Caco-2 (cell line): ENCODE measurements at regions not wholly inside any gene's neighbourhood (a gene's known extent, or its start where the extent isn't known, plus 50 kb on each side); places are given as distances from the start of the nearest gene placed in this dataset.
"Not testable (repeated sequence)": the region's sequence is repeated elsewhere in the genome, so short reads cannot be mapped to it uniquely, and the experiment has no call there.

Source experiments
- BruUV-seq: library from RNA; stranded (reverse); fragments of 400-500 nt; replicated peaks from 2 replicates; lab custom pipeline; 2021; lab: Mats Ljungman, UMichigan
- CTCF ChIA-PET: fragments of 300-600 bp; sonication (Branson Sonifier 250); formaldehyde crosslinking; loops from one replicate; lab custom pipeline; 2022; ENCODE audit warnings: antibody characterized with exemption; lab: Charles Lee
- POLR2A ChIA-PET: fragments of 300-600 bp; sonication (Branson Sonifier 250); formaldehyde crosslinking; loops from one replicate; lab custom pipeline; 2022; ENCODE audit warnings: antibody characterized with exemption; lab: Charles Lee
- DNase-seq, 2 experiments: peaks; one replicate each; pipeline versions ENCODE4 v3.0.0 to v3.0.0-alpha.2; 2020 to 2022
- H3K27me3 ChIP-seq: replicated peaks from 2 replicates; pipeline ENCODE4 v1.6.0; 2011; ENCODE audit warnings: low read length; ENCODE audit not compliant: control insufficient read depth, insufficient read depth
- H3K36me3 ChIP-seq: 2 replicates; pipeline ENCODE4 v1.5.1; 2011; ENCODE audit warnings: low read length; ENCODE audit not compliant: control insufficient read depth, insufficient read depth
- H3K4me1 ChIP-seq: fragments of 250-450 bp; sonication (Bioruptor Pico); 2 replicates; pipeline ENCODE4 v1.5.1; 2020; ENCODE audit warnings: mild to moderate bottlenecking
- H3K4me3 ChIP-seq: 2 replicates; pipeline ENCODE4 v1.5.1; 2011; ENCODE audit warnings: low read depth, mild to moderate bottlenecking, control low read depth, low read length
- H3K9me3 ChIP-seq: fragments of 250-450 bp; sonication (Bioruptor Pico); 2 replicates; pipeline ENCODE4 v1.5.1; 2020; ENCODE audit warnings: mild to moderate bottlenecking, moderate library complexity
- H3K27ac Mint-ChIP-seq: one replicate; pipeline ENCODE4 v1.8.0; 2022; ENCODE audit warnings: mixed read lengths; ENCODE audit not compliant: unreplicated experiment
- H3K27me3 Mint-ChIP-seq: one replicate; pipeline ENCODE4 v1.8.0; 2022; ENCODE audit warnings: mixed read lengths; ENCODE audit not compliant: insufficient read depth, unreplicated experiment
- H3K36me3 Mint-ChIP-seq: one replicate; pipeline ENCODE4 v1.8.0; 2022; ENCODE audit warnings: mild to moderate bottlenecking, mixed read lengths; ENCODE audit not compliant: insufficient read depth, unreplicated experiment
- H3K4me1 Mint-ChIP-seq: one replicate; pipeline ENCODE4 v1.8.0; 2022; ENCODE audit warnings: low read depth, mixed read lengths; ENCODE audit not compliant: unreplicated experiment
- H3K4me3 Mint-ChIP-seq: one replicate; pipeline ENCODE4 v1.8.0; 2022; ENCODE audit warnings: mild to moderate bottlenecking, moderate library complexity, mixed read lengths; ENCODE audit not compliant: unreplicated experiment
- H3K9me3 Mint-ChIP-seq: one replicate; pipeline ENCODE4 v1.8.0; 2022; ENCODE audit warnings: mixed read lengths; ENCODE audit not compliant: unreplicated experiment
- intact Hi-C: fragments of 100-400 bp; cut with micrococcal nuclease; formaldehyde crosslinking; loops from one replicate; pipeline ENCODE4 v1.10.0; 2022; ENCODE audit not compliant: unreplicated experiment
- TF ChIP-seq, protein P1 (sequence below), 2 experiments: fragments of 200-600 bp in 1 of 2; IDR thresholded peaks; 1 replicate in 1 of 2; 2 replicates in 1 of 2; pipeline versions ENCODE4 v1.5.1 to v1.8.0; 2011 to 2022; ENCODE audit warnings: antibody characterized with exemption in 1 of 2, control low read depth in 1 of 2, inconsistent platforms in 1 of 2, low read depth in 1 of 2, low read length in 1 of 2, mild to moderate bottlenecking in 1 of 2, moderate library complexity in 1 of 2; ENCODE audit not compliant: insufficient read depth in 1 of 2, severe bottlenecking in 1 of 2, unreplicated experiment in 1 of 2

DNA sequence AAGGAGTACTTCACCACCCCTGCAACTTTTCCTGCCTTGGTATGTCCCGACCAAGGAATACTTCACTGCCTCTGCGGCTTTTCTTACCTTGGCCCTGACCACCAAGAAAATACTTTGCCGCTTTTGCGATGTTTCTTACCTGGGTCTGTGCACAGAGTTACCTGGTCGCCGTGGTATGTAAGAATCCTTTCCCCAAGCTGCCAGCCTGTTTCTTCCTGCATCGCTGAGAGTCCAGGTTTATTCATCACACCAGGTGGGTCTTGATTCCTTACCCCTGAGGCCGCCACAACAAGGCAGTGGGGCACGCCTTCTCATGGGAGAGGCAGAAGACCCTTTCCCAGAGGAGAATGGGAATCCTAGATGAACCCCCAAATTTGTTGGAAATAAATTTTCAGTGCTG is 511.3 kb downstream of the EDEM1 start:
- H3K36me3 ChIP-seq, result no peaks in the 10 kb centered on the region
- no peaks in the 10 kb centered on the region for H3K9me3 ChIP-seq
- Mint-ChIP-seq H3K27me3 (no peaks in the 10 kb centered on the region), H3K9me3 (peaks cover 12% of the 10 kb centered on the region), H3K27ac (no peak overlapping the region), H3K36me3 (no peaks in the 10 kb centered on the region), H3K4me1 (no peaks in the 10 kb centered on the region), H3K4me3 (no peak overlapping the region)
- TF ChIP-seq, protein P1, sequence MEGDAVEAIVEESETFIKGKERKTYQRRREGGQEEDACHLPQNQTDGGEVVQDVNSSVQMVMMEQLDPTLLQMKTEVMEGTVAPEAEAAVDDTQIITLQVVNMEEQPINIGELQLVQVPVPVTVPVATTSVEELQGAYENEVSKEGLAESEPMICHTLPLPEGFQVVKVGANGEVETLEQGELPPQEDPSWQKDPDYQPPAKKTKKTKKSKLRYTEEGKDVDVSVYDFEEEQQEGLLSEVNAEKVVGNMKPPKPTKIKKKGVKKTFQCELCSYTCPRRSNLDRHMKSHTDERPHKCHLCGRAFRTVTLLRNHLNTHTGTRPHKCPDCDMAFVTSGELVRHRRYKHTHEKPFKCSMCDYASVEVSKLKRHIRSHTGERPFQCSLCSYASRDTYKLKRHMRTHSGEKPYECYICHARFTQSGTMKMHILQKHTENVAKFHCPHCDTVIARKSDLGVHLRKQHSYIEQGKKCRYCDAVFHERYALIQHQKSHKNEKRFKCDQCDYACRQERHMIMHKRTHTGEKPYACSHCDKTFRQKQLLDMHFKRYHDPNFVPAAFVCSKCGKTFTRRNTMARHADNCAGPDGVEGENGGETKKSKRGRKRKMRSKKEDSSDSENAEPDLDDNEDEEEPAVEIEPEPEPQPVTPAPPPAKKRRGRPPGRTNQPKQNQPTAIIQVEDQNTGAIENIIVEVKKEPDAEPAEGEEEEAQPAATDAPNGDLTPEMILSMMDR (IDR thresholded peaks at IDR 0.05; ENCODE audit: insufficient read depth in 1 of 2, low read depth in 1 of 2, low read length in 1 of 2, severe bottlenecking in 1 of 2, unreplicated experiment in 1 of 2), result no peak
- intact Hi-C loops, result no loop called here
- ChIA-PET POLR2A (no interaction called here), CTCF (no interaction called here)
- no peaks in the 10 kb centered on the region for H3K4me1 ChIP-seq
- no peak overlapping the region for H3K4me3 ChIP-seq
- H3K27me3 ChIP-seq, result no peaks in the 10 kb centered on the region
- DNase-seq, result no peak
- no TSS peak for BruUV-seq

DNA sequence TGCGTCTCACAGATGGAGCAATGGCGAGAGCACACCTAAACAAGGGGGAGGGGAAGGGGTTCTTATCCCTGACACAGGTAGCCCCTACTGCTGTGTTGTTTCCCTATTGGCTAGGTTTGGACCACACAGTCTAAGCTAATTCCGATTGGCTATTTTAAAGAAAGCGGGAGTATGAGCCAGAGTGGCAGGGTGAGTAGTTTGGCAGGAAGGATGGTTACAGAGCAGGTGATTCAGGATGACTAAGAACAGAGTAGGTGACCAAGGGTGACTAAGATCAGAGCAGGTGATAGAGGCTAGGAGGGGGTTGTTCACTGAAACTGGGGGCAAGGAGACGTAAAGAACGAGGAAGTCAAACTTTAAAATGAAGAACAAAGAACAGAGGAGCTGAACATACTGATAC is 511.8 kb downstream of the EDEM1 start:
- CTCF ChIA-PET, result no interaction called here
- Mint-ChIP-seq H3K9me3 (peaks cover 12% of the 10 kb centered on the region), H3K4me1 (no peaks in the 10 kb centered on the region), H3K27ac (no peak overlapping the region), H3K4me3 (no peak overlapping the region), H3K27me3 (no peaks in the 10 kb centered on the region), H3K36me3 (no peaks in the 10 kb centered on the region)
- no peak for DNase-seq
- H3K27me3 ChIP-seq, result no peaks in the 10 kb centered on the region
- TF ChIP-seq, protein P1 (IDR thresholded peaks at IDR 0.05; ENCODE audit: insufficient read depth in 1 of 2, low read depth in 1 of 2, low read length in 1 of 2, severe bottlenecking in 1 of 2, unreplicated experiment in 1 of 2), result no peak
- no peak overlapping the region for H3K4me3 ChIP-seq
- intact Hi-C loops, result no loop called here
- H3K4me1 ChIP-seq, result no peaks in the 10 kb centered on the region
- no peaks in the 10 kb centered on the region for H3K9me3 ChIP-seq
- H3K36me3 ChIP-seq, result no peaks in the 10 kb centered on the region
- BruUV-seq, result no TSS peak
- POLR2A ChIA-PET, result no interaction called here

DNA sequence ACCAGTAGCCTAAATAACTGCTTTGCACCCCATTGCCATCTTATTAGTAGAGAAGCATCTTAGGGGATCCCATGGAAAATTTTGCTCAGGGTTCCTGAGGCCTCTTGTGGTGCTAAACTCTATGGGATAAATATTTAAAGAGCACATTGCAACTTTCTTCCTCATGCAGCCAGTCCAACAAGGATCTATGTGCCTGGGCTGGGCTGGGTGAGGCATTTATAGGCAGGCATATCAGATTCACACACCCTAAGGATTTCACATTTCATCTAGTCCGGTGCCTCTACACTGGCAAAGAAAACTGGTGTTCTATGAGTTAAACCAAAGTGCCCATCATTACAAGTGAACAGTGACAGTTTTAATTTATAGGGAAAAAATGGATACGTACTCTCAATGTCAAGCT is 512.3 kb downstream of the EDEM1 start:
- H3K36me3 ChIP-seq, result no peaks in the 10 kb centered on the region
- Mint-ChIP-seq H3K27me3 (no peaks in the 10 kb centered on the region), H3K36me3 (no peaks in the 10 kb centered on the region), H3K4me1 (no peaks in the 10 kb centered on the region), H3K27ac (no peak overlapping the region), H3K9me3 (peaks cover 12% of the 10 kb centered on the region), H3K4me3 (no peak overlapping the region)
- CTCF ChIA-PET, result no interaction called here
- intact Hi-C loops, result no loop called here
- no TSS peak for BruUV-seq
- no peaks in the 10 kb centered on the region for H3K9me3 ChIP-seq
- TF ChIP-seq, protein P1 (IDR thresholded peaks at IDR 0.05; ENCODE audit: insufficient read depth in 1 of 2, low read depth in 1 of 2, low read length in 1 of 2, severe bottlenecking in 1 of 2, unreplicated experiment in 1 of 2), result no peak
- POLR2A ChIA-PET, result no interaction called here
- H3K4me3 ChIP-seq, result no peak overlapping the region
- no peaks in the 10 kb centered on the region for H3K27me3 ChIP-seq
- DNase-seq, result no peak
- H3K4me1 ChIP-seq, result no peaks in the 10 kb centered on the region

DNA sequence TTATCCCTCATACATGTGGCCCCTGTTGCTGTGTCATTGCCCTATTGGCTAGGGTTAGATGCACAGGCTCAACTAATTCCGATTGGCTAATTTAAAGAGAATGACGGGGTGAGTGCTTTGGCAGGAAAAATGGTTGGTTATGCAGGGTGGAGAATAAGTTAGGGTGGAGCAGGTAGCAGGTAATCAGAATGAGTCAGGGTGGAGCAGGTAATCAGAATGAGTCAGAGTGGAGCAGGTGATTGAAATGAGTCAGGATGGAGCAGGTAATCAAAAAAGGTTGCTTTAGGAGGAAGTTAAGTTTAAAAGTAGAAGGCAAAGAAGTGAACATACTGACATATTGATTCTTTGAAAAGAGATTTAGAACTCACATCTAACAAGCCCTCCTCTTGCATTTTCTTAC is 513.5 kb downstream of the EDEM1 start:
- H3K9me3 ChIP-seq, H3K4me1 Mint-ChIP-seq, H3K4me1 ChIP-seq, DNase-seq, H3K4me3 Mint-ChIP-seq, BruUV-seq, CTCF ChIA-PET, intact Hi-C loops, H3K4me3 ChIP-seq, H3K27ac Mint-ChIP-seq, POLR2A ChIA-PET, H3K27me3 ChIP-seq, H3K36me3 Mint-ChIP-seq, H3K36me3 ChIP-seq, H3K27me3 Mint-ChIP-seq: not testable (repeated sequence)
- peaks cover 12% of the 10 kb centered on the region for H3K9me3 Mint-ChIP-seq
